ACC112 (cell line): ENCODE measurements at regions not wholly inside any gene's neighbourhood (a gene's known extent, or its start where the extent isn't known, plus 50 kb on each side); places are given as distances from the start of the nearest gene placed in this dataset.

Source experiments
- H2AFZ ChIP-seq: fragments of 200-600 bp; sonication (generic); one replicate; pipeline ENCODE4 v1.6.0; 2017; ENCODE audit warnings: antibody characterized with exemption, low read length; ENCODE audit not compliant: unreplicated experiment
- H3K27ac ChIP-seq: fragments of 200-600 bp; sonication (generic); 2 replicates; pipeline ENCODE4 v1.5.1; 2014; ENCODE audit warnings: low read depth, mild to moderate bottlenecking, antibody characterized with exemption, low read length, moderate library complexity
- H3K27me3 ChIP-seq: fragments of 200-600 bp; sonication (generic); 2 replicates; pipeline ENCODE4 v1.6.1; 2014; ENCODE audit warnings: mild to moderate bottlenecking, antibody characterized with exemption, low read length, moderate library complexity, mixed read lengths; ENCODE audit not compliant: insufficient read depth
- H3K36me3 ChIP-seq: fragments of 200-600 bp; sonication (generic); 2 replicates; pipeline ENCODE4 v1.6.1; 2016; ENCODE audit warnings: mild to moderate bottlenecking, antibody characterized with exemption, low read length, moderate library complexity, mixed read lengths; ENCODE audit not compliant: insufficient read depth
- H3K4me1 ChIP-seq: fragments of 200-600 bp; sonication (generic); one replicate; pipeline ENCODE4 v1.6.1; 2016; ENCODE audit warnings: low read length, mixed read lengths; ENCODE audit not compliant: insufficient read depth, unreplicated experiment, control insufficient read depth
- H3K4me3 ChIP-seq: fragments of 200-600 bp; sonication (generic); 2 replicates; pipeline ENCODE4 v1.5.1; 2014; ENCODE audit warnings: mild to moderate bottlenecking, low read depth, low read length
- H3K79me2 ChIP-seq: fragments of 200-600 bp; sonication (generic); one replicate; pipeline ENCODE4 v1.6.0; 2016; ENCODE audit warnings: low read length; ENCODE audit not compliant: control insufficient read depth, unreplicated experiment, insufficient read depth

GRCh38 chr7:46321556-46322205 is 400.6 kb upstream of the IGFBP3 start:
- H3K27ac ChIP-seq: peak overlapping the region; percentile 53; the same call in 1 of the 2 replicates
- H2AFZ ChIP-seq: peak overlapping the region; percentile 32
- no peak overlapping the region for H3K4me3 ChIP-seq
- no peaks in the 10 kb centered on the region for H3K79me2 ChIP-seq
- peaks cover 13% of the 10 kb centered on the region for H3K4me1 ChIP-seq
- no peaks in the 10 kb centered on the region for H3K36me3 ChIP-seq
- no peaks in the 10 kb centered on the region for H3K27me3 ChIP-seq

- peak overlapping the region; percentile 53; the same call in 1 of the 2 replicates for H3K27ac ChIP-seq
- H3K79me2 ChIP-seq: no peaks in the 10 kb centered on the region
- H3K36me3 ChIP-seq: no peaks in the 10 kb centered on the region
- H2AFZ ChIP-seq: peak overlapping the region; percentile 32
- peaks cover 15% of the 10 kb centered on the region for H3K4me1 ChIP-seq
- H3K27me3 ChIP-seq: no peaks in the 10 kb centered on the region
- no peak overlapping the region for H3K4me3 ChIP-seq
These were observed 399.9 kb upstream of the IGFBP3 start for GRCh38 chr7:46320956-46321355.

DNA sequence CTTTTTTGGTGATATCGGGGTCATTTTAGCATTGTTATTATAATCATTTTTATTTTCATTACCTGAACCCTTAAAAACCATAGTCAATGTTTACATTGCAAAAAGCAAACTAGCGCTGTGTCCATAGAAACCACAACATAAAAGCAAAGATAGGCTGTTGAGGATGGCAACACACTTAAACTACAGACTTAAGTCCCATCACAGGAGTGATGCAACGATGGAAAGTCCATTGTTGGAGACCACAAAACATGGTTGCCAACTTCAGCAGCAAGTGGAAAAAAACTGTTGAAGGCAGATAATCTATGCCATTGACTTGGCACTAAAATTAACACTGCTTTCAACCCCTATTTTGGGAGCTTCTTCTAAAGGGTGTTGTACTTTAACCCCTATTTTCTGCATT is 398.8 kb upstream of the IGFBP3 start:
- Histone ChIP-seq H3K36me3 (no peaks in the 10 kb centered on the region), H3K4me3 (no peak overlapping the region), H2AFZ (no peak overlapping the region), H3K79me2 (no peaks in the 10 kb centered on the region), H3K4me1 (peaks cover 19% of the 10 kb centered on the region), H3K27me3 (no peaks in the 10 kb centered on the region), H3K27ac (no peak overlapping the region)

GRCh38 chr7:46318276-46318675 is 397.2 kb upstream of the IGFBP3 start:
- peaks cover 19% of the 10 kb centered on the region for H3K4me1 ChIP-seq
- no peaks in the 10 kb centered on the region for H3K79me2 ChIP-seq
- no peak overlapping the region for H2AFZ ChIP-seq
- H3K36me3 ChIP-seq: no peaks in the 10 kb centered on the region
- H3K27me3 ChIP-seq: no peaks in the 10 kb centered on the region
- H3K27ac ChIP-seq: no peak overlapping the region
- H3K4me3 ChIP-seq: no peak overlapping the region

DNA sequence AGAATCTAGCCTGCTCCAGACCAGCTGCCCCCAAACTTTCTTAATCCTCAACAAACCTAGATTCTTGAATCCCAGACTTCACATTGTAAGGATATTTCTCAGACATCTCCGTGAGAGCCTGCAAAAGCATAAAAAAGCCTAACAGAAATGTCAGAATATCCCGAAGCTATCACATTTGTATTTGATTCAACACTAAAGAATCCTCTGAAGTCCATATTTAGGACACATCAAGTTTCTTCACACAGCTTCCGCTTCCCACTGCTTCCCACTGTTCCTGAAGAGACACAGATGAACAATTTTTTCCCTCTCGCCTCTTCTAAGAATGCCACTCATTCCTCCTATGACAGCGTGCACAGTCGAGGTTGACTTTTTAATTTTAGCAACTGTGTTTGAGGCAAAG is 396.2 kb upstream of the IGFBP3 start:
- no peaks in the 10 kb centered on the region for H3K27me3 ChIP-seq
- no peak overlapping the region for H3K27ac ChIP-seq
- no peaks in the 10 kb centered on the region for H3K36me3 ChIP-seq
- H3K4me1 ChIP-seq: peaks cover 19% of the 10 kb centered on the region
- H2AFZ ChIP-seq: no peak overlapping the region
- H3K4me3 ChIP-seq: no peak overlapping the region
- H3K79me2 ChIP-seq: no peaks in the 10 kb centered on the region

DNA sequence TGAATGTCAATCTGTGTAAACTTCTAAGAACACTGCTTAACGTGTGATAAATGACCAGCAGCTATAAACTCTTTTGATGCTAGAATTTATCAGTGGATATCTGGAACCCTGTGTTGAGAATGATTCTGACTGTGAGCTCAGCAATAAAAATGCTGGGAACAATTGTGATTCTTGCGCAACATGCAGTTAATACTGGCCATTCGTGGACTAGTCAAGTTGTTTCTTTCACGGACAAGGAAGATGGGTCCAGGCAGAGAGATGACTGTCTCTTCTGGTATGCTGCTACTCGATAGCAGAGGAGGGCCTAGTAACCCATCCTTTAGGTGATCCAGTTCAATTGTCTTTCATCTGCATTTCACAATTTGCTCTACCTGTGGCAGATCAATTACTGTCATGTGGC is 394.8 kb upstream of the IGFBP3 start:
- Histone ChIP-seq H3K4me3 (no peak overlapping the region), H2AFZ (no peak overlapping the region), H3K79me2 (no peaks in the 10 kb centered on the region), H3K36me3 (no peaks in the 10 kb centered on the region), H3K4me1 (peaks cover 7% of the 10 kb centered on the region), H3K27me3 (no peaks in the 10 kb centered on the region), H3K27ac (no peak overlapping the region)

- Histone ChIP-seq H3K27me3 (no peaks in the 10 kb centered on the region), H3K4me1 (no peaks in the 10 kb centered on the region), H3K79me2 (no peaks in the 10 kb centered on the region), H2AFZ (no peak overlapping the region), H3K27ac (no peak overlapping the region), H3K36me3 (no peaks in the 10 kb centered on the region), H3K4me3 (no peak overlapping the region)
These were observed 380.6 kb upstream of the IGFBP3 start for GRCh38 chr7:46301677-46302076.

GRCh38 chr7:46297515-46297914 is 376.4 kb upstream of the IGFBP3 start:
- no peaks in the 10 kb centered on the region for H3K27me3 ChIP-seq
- H3K4me1 ChIP-seq: no peaks in the 10 kb centered on the region
- no peaks in the 10 kb centered on the region for H3K79me2 ChIP-seq
- no peaks in the 10 kb centered on the region for H3K36me3 ChIP-seq
- H3K4me3 ChIP-seq: no peak overlapping the region
- H2AFZ ChIP-seq: no peak overlapping the region
- no peak overlapping the region for H3K27ac ChIP-seq

DNA sequence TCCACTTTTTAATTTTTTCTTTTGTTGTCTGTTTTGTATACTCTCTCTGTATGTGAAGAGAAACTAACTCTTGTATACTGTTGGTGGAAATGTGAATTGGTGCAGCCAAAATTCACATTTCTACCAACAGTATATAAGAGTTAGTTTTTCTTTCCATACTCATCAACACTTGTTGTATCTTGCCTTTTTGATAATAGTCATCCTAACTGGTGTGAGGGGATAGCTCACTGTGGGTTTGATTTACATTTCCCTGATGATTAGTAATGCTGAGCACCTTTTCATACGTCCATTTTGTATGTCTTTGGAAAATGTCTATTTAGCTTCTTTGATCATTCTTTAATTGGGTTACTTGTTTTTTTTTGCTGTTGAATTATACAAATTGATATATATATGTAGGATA is 375.5 kb upstream of the IGFBP3 start:
- Histone ChIP-seq H3K4me3 (no peak overlapping the region), H2AFZ (no peak overlapping the region), H3K36me3 (no peaks in the 10 kb centered on the region), H3K27ac (no peak overlapping the region), H3K79me2 (no peaks in the 10 kb centered on the region), H3K27me3 (no peaks in the 10 kb centered on the region), H3K4me1 (peaks cover 8% of the 10 kb centered on the region)

DNA sequence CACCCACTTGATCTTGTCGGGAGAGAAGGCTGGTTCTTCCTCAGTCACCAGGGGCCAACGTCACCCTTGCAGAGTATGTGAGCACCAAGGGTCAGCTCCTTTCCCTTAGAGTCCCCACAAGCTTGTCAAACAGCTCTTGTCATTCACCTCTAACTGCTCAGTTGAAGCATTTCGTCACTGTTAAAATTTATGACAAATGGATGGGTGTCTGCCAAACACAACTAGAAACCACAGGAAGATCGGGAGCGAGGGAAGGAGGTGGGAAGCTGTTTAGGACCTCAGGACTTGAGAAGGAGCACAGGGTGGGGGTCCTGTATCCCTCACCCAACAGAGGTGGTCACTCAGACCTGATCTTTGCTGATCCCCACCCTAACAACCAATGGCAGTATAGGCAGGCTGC is 373.3 kb upstream of the IGFBP3 start:
- Histone ChIP-seq H3K27me3 (no peaks in the 10 kb centered on the region), H3K4me3 (no peak overlapping the region)

DNA sequence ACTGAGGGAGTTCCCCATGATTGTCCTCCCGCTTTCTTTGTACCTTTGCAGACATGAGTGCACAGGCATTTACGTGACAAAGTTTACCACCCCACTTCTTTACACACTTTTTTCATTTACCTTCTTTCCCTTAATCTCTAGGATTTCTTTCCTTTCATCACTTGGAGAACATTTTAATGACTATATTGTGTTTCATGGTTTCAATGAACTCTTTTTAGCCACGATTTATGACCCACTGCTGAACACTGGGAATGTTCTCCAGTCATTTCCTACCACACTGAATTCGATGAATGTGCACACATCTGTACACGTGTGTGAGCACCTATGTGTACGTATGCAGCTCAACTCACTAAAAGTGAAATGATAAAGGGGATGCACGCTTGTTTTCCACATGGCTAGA is 371.7 kb upstream of the IGFBP3 start:
- peak overlapping the region; percentile 94 for H3K27ac ChIP-seq
- H3K27me3 ChIP-seq: no peaks in the 10 kb centered on the region
- H2AFZ ChIP-seq: no peak overlapping the region
- peaks cover 26% of the 10 kb centered on the region for H3K4me1 ChIP-seq
- no peaks in the 10 kb centered on the region for H3K79me2 ChIP-seq
- no peak overlapping the region for H3K4me3 ChIP-seq
- H3K36me3 ChIP-seq: no peaks in the 10 kb centered on the region

More for the DNA sequence above, 373.3 kb upstream of the IGFBP3 start:
- Histone ChIP-seq H3K36me3 (no peaks in the 10 kb centered on the region), H3K27ac (no peak overlapping the region), H3K79me2 (no peaks in the 10 kb centered on the region), H2AFZ (no peak overlapping the region), H3K4me1 (peaks cover 26% of the 10 kb centered on the region)
